ENCODE measurements at regions not wholly inside any gene's neighbourhood (a gene's known extent, or its start where the extent isn't known, plus 50 kb on each side); places are given as distances from the start of the nearest gene placed in this dataset.

GRCh38 chr6:150541576-150541975 is 58.1 kb upstream of the PLEKHG1 start:
- Mint-ChIP-seq H3K36me3 (ENCODE audit: low read depth) (peaks cover 6% of the 10 kb centered on the region), H3K4me1 (peaks cover 22% of the 10 kb centered on the region), H3K9me3 (peaks cover 13% of the 10 kb centered on the region), H3K4me3 (no peak overlapping the region), H3K27me3 (ENCODE audit: low read depth) (no peaks in the 10 kb centered on the region), H3K27ac (no peak overlapping the region)
- TF ChIP-seq, protein P1, sequence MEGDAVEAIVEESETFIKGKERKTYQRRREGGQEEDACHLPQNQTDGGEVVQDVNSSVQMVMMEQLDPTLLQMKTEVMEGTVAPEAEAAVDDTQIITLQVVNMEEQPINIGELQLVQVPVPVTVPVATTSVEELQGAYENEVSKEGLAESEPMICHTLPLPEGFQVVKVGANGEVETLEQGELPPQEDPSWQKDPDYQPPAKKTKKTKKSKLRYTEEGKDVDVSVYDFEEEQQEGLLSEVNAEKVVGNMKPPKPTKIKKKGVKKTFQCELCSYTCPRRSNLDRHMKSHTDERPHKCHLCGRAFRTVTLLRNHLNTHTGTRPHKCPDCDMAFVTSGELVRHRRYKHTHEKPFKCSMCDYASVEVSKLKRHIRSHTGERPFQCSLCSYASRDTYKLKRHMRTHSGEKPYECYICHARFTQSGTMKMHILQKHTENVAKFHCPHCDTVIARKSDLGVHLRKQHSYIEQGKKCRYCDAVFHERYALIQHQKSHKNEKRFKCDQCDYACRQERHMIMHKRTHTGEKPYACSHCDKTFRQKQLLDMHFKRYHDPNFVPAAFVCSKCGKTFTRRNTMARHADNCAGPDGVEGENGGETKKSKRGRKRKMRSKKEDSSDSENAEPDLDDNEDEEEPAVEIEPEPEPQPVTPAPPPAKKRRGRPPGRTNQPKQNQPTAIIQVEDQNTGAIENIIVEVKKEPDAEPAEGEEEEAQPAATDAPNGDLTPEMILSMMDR (IDR thresholded peaks at IDR 0.05; ENCODE audit: unreplicated experiment in 3 of 3), result no peak

- Mint-ChIP-seq H3K4me3 (no peak overlapping the region), H3K36me3 (ENCODE audit: low read depth) (peaks cover 6% of the 10 kb centered on the region), H3K4me1 (peaks cover 27% of the 10 kb centered on the region), H3K27me3 (ENCODE audit: low read depth) (peaks cover 3% of the 10 kb centered on the region), H3K9me3 (peaks cover 10% of the 10 kb centered on the region), H3K27ac (no peak overlapping the region)
- TF ChIP-seq, protein P1 (IDR thresholded peaks at IDR 0.05; ENCODE audit: unreplicated experiment in 3 of 3), result no peak
These were observed 56.5 kb upstream of the PLEKHG1 start for GRCh38 chr6:150543178-150543577.

DNA sequence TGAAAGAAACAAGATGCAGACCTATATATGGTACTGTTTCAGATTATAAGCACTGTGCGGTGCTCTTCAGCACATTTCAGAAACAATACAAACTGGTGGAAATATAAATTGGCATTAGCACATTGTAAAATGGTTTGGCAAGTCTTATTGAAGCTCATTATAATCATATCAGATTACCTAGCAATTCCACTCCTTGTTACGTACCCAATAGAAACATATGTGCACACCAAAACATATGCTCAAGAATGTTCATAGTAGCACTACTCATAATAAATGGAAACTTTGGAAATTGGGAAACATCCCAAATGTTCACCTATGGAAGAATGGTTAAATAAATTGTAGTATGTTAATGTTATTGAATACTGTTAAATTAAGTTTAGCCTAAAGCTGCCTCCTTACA is 54.9 kb upstream of the PLEKHG1 start:
- Mint-ChIP-seq H3K36me3 (ENCODE audit: low read depth) (no peaks in the 10 kb centered on the region), H3K4me3 (no peak overlapping the region), H3K27me3 (ENCODE audit: low read depth) (peaks cover 3% of the 10 kb centered on the region), H3K4me1 (peaks cover 37% of the 10 kb centered on the region), H3K9me3 (no peaks in the 10 kb centered on the region), H3K27ac (no peak overlapping the region)
- TF ChIP-seq, protein P1 (IDR thresholded peaks at IDR 0.05; ENCODE audit: unreplicated experiment in 3 of 3), result no peak

DNA sequence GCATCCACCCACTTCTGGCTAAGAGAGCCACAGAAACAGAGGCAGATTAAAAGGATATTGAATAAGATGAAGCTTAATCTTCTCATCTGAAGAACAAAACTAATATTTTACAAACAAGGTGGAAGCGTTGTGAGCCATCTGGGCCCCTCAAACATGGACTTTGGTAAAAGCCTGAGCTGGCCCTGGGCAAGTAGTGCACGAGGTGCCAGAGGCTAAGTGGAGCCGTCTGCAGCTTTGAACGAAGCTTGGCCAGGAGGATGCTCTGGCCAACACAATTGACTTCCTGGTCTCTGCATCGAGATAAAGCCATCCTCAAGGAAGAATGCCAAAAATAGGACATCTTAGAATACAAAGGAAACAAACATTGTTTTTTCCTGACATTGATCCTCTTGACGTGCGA is 53.2 kb upstream of the PLEKHG1 start:
- peaks cover 43% of the 10 kb centered on the region for H3K4me1 Mint-ChIP-seq
- no peaks in the 10 kb centered on the region for H3K9me3 Mint-ChIP-seq
- TF ChIP-seq, protein P1 (IDR thresholded peaks at IDR 0.05; ENCODE audit: unreplicated experiment in 3 of 3), result no peak
- H3K27ac Mint-ChIP-seq, result peak overlapping the region; percentile 50 to 88 (median 80)
- H3K4me3 Mint-ChIP-seq, result no peak overlapping the region
- no peaks in the 10 kb centered on the region for H3K36me3 Mint-ChIP-seq (ENCODE audit: low read depth)
- H3K27me3 Mint-ChIP-seq (ENCODE audit: low read depth), result peaks cover 3% of the 10 kb centered on the region

GRCh38 chr6:150547502-150548222 is 52.0 kb upstream of the PLEKHG1 start:
- peak overlapping the region; percentile 50 to 88 (median 80) for H3K27ac Mint-ChIP-seq
- H3K36me3 Mint-ChIP-seq (ENCODE audit: low read depth), result no peaks in the 10 kb centered on the region
- no peaks in the 10 kb centered on the region for H3K9me3 Mint-ChIP-seq
- H3K4me3 Mint-ChIP-seq, result peak overlapping the region in 1 of 3 experiments; percentile 7
- peaks cover 43% of the 10 kb centered on the region for H3K4me1 Mint-ChIP-seq
- H3K27me3 Mint-ChIP-seq (ENCODE audit: low read depth), result peaks cover 3% of the 10 kb centered on the region
- TF ChIP-seq, protein P1 (IDR thresholded peaks at IDR 0.05; ENCODE audit: unreplicated experiment in 3 of 3), result peak in 1 of 3 experiments; percentile 18

DNA sequence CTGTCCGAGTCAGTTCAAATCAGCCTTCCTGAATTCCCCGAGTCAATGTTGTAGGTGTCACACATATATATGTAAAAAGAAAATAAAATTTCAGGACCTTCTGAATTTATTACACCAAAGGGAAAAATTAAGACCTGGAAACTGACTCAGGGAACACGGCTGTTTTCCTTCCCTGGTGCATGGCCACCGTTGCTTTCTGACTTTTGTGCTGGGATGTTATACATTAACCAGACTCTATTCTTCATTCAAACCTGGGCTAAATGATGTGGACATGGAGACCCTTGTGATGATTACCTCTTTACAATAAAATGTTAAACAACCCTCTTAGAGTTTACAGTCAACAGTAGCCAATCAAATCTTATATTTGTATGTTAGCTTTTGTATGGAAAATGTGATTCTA is 51.4 kb upstream of the PLEKHG1 start:
- H3K9me3 Mint-ChIP-seq, result peaks cover 3% of the 10 kb centered on the region
- peaks cover 3% of the 10 kb centered on the region for H3K27me3 Mint-ChIP-seq (ENCODE audit: low read depth)
- TF ChIP-seq, protein P1 (IDR thresholded peaks at IDR 0.05; ENCODE audit: unreplicated experiment in 3 of 3), result no peak
- H3K36me3 Mint-ChIP-seq (ENCODE audit: low read depth), result no peaks in the 10 kb centered on the region
- H3K4me1 Mint-ChIP-seq, result peaks cover 43% of the 10 kb centered on the region
- H3K4me3 Mint-ChIP-seq, result no peak overlapping the region
- H3K27ac Mint-ChIP-seq, result peak overlapping the region; percentile 50 to 88 (median 80)

Measured in nephron (organoid).